ENCODE measurements at regions not wholly inside any gene's neighbourhood (a gene's known extent, or its start where the extent isn't known, plus 50 kb on each side); places are given as distances from the start of the nearest gene placed in this dataset.

DNA sequence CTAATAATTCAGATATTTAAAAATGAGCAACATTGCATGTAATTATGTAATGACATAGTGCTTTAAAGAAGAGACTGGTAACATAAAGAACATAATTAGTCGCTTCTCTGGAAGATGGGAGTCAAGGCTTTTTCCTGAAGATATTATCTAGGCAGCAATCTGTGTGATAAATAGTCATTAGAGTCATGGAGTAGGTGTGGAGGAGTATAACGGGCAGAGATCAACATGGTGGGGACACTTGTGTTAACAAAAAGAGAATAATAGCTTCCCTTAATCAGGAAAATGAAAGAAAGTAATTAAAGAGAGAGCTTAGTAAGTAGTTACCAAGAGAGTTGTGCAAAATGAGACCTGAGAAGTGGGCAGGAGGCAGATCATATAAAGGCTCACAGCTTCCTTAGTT is 1417.1 kb upstream of the ATXN8OS start:
- no peak for TF ChIP-seq POLR2A (IDR thresholded peaks at IDR 0.05; ENCODE audit: low read depth, low read length)
- TF ChIP-seq POLR2AphosphoS5 (IDR thresholded peaks at IDR 0.05; ENCODE audit: low read depth, low read length): no peak
- TF ChIP-seq PAX5 (IDR thresholded peaks at IDR 0.05; ENCODE audit: insufficient read depth, low read length, severe bottlenecking): no peak
- TF ChIP-seq TAF1 (IDR thresholded peaks at IDR 0.05; ENCODE audit: low read depth, low read length): no peak
- TF ChIP-seq POU2F2 (IDR thresholded peaks at IDR 0.05; ENCODE audit: low read depth, low read length): no peak
